Activated CD8-positive, alpha-beta memory T cell treated with anti-CD3 and anti-CD28 coated beads for 1 hour (primary cell): ENCODE measurements at regions not wholly inside any gene's neighbourhood (a gene's known extent, or its start where the extent isn't known, plus 50 kb on each side); places are given as distances from the start of the nearest gene placed in this dataset.
"Not testable (repeated sequence)": the region's sequence is repeated elsewhere in the genome, so short reads cannot be mapped to it uniquely, and the experiment has no call there.

Experiments used
- DNase-seq, 2 donors: peaks; one replicate each; pipeline ENCODE4 v3.0.0-alpha.2; 2020; ENCODE audit warnings: low read depth in 1 of 2; ENCODE audit errors: extremely low read depth in 1 of 2

DNA sequence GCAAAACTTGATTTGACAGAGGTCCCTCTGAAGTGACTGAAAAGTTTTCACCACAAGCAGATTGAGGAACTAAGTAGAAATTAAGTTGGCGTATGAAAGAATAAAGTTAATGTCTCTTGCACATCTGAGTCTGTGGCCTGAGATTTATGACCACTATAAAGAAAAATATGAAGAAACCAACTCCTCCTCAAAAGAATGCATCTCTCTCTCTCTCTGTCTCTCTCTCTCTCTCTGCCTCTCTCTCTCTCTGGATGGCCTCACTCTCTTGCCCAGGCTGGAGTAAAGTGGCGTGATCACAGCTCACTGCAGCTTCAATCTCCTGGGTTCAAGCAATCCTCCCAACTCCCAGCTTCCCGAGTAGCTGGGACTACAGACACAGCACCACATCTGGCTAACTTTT lies 55.2 kb downstream of the RPL22L1 start:
- DNase-seq = no peak

DNA sequence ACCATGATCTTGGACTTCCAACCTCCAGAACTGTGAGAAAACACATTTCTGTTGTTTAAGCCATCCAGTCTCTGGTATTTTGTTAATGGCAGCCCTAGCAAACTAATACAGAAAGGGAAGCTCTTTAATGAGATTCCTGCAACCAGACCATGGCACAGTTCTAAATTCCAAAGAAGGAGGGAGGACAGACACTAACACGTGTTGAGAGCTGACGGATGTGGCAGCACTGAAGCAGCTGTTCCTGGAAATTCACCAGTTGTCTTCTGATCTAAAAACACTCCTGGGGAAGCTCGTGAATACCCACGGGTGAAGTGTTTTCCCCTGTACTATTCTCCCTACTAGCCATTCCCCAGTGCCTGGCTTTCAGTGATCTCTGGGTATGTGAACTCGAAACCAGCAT lies 56.7 kb downstream of the RPL22L1 start:
- no peak for DNase-seq

DNA sequence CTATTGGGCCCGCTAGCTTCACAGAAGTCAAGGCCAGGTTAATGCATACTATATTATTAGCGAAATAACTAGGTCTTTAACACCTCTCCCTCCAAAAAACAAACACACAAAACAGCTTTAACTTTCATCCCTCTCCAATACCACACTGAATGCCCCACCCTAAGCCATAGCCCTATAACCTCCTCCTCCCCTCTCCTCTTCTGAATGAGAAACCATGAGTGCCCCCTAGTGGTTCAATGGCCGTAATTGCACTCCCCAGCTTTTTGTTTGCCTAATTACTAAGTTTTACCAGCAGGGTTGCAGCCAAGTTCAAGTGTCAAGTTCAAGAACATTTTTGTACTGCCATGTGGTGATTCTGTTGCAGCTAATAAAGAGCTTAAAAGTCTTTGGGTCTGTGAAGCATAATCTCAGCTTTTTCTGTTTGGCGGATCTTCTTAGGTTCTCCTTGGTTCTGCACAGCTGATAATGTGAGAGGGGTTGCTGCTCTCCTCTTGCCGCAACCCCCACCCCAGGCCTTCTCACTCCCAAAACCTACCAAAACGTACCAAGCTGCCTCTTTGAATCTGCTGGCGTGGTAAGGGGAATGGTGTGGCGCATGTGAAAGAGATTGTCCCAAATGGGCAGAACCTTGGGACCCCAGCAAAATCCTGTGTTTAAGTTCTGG lies 57.9 kb downstream of the RPL22L1 start:
- peak; percentile 8 to 25 for DNase-seq

DNA sequence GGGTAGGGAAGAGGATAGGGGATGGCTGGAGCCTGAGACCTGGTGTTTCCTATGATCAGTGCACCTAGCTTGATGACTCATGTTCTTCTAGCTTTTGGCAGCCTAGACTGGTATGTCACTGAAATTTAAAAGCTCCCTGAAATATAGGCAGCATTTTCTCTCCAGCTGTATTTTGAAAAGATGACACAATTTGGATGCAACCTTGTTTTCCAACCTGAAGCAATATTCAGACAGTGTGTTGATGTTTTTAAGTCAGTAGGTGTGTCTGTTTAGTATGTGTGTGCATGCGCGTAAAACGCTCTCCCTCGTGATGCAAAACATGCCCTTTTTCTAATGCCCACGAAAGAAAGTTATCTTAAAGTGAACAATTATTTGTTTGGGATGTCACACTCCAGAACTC lies 58.5 kb downstream of the RPL22L1 start:
- no peak for DNase-seq

DNA sequence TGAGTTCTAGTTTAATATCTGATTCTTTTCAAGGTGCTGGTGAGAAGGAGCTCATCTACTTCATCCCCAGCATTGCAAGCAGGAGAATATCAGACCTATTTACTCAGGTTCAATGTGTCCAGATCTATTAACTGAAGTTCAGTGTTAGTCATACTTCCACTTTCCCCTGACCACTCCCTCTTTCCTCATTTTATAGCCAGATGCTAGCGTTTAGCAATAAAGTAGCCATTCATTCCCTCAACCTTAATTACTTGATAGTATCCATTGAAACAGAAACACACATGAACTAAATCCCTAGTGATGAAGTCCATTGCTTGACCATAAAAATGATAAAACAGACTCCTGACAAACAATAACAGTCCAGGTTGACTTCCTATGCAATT lies 60.0 kb downstream of the RPL22L1 start:
- DNase-seq = no peak

DNA sequence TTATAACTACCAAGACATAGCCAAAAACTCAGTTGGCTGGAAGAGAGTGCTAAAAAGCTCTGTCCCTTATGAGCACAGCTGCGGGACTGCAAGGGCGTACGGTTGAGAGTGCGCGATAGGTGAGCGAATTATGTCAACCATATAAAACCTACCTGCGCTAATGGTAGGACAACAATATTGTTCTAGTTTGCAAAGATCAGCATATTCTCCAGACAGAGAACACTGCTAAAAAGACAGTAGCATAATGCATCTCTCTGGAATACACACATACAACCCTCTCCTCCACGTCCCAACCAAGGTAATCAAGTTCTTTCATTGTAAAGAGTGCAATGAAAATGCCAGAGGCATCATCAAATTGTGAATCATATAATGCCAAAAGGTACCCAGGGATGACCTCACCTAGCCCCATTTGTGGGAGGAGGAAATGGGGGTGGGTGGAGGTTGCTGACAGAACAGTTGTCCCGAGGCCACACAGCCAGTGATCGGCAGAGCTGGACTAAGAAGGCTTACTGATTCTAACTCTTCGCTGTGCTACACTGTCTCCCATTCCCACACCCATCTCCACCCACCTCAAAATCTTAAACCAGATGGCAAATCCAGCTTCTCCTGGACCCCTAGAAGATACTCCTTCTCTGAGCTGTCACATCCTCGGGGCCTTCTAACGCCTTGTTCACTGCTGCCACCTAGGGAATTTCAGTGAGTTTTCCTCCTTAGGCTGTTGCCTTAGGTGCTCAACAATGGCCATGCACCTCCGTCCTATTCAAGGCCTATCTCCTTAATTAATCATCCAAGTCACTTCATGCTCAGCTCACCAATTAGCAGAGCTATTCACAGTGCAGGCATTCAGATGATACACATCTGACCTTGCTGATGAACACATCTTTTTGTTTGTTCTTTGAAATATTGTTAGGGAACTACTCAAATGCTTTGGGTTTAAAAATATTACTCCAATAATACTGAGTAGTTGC lies 60.7 kb downstream of the RPL22L1 start:
- no peak for DNase-seq

DNA sequence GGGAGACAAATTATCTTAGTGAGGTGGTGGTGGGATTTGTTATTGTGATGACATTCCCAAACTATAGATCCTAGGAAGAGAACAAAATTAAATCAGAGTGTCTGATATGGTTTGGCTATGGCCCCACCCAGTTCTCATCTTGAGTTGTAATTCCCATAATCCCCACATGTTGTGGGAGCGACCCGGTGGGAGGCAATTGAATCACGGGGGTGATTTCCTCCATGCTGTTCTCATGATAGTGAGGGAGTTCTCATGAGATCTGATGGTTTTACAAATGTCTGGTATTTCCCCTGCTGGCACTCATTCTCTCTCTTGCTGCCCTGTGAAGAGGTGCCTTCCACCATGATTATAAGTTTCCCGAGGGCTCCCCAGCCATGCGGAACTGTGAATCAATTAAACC lies 62.0 kb downstream of the RPL22L1 start:
- DNase-seq = no peak

DNA sequence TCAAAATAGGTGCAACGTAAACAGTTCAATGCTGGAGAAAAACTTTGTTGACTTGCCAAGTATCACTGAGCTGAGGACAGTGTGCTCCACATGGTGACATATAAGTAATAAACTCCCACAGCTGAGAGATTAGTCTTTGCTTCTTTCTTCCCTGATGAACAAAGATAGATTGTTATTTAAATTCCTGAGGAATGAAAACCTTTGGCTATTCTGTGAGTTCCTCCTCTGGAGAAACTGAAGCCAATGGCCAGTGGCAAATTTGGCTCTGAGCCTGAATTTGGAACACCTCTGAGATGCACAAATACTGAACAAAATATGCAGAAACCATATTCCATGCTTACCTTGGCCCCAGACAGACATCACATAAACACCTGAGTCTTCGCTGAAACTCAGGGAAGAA lies 63.3 kb downstream of the RPL22L1 start:
- DNase-seq = no peak

DNA sequence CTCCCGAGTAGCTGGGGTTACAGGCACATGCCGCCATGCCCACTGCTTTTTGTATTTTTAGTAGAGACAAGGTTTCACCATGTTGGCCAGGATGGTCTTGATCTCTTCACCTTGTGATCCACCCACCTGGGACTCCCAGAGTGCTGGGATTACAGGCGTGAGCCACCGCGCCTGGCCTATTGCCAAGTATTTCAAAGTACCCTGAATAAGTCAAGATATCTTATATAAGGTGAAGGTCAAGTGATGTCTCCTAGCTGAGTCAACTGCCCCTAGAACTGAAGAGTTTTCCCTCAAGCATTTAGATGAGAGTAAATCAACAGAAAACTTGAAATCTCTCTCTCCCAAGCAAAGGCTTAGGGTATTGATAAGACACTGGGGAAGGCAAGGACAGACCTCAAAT lies 63.9 kb downstream of the RPL22L1 start:
- DNase-seq = no peak

DNA sequence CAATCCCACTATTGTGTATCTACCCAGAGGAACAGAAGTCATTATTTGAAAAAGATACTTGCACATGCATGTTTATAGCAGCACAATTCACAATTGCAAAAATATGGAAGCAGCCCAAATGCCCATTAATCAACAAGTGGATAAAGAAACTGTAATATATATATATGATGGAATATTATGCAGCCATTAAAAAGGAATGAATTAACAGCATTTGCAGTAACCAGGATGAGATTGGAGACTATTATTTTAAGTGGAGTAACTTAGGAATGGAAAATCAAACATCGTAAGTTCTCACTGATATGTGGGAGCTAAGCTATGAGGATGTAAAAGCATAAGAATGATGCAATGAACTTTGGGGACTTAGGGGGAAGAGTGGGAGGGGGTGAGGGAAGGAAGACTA lies 64.7 kb downstream of the RPL22L1 start:
- not testable (repeated sequence) for DNase-seq

DNA sequence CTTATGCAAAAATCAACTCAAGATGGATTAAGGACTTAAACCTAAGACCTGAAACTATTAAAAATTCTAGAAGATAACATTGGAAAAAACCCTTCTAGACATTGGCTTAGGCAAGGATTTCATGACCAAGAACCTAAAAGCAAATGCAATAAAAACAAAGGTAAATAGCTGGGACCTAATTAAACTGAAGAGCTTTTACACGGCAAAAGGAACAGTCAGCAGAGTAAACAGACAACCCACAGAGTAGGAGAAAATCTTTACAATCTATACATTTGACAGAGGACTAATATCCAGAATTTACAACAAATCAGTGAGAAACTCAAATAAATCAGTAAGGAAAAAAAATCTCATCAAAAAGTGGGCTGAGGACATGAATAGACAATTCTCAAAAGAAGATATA lies 65.4 kb downstream of the RPL22L1 start:
- DNase-seq = not testable (repeated sequence)

DNA sequence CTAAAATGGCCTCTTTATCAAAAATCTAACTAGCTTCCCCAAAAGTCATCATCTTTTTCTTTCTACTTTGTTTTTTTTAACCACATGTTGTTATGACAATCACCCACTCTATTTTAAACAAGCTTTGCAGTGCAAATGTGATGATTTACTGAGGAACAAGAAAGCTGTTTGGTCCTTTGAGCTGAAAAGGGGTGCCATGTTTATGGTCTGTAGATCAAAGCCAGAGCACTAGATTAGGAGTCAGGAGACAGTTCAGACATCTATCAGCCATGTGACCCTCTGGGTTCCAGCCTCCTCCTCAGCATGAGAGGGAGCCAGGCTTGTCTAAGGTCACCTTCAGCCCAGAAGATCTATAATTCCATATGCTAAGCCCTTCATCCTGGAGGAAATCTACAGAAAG lies 65.9 kb downstream of the RPL22L1 start:
- no peak for DNase-seq

DNA sequence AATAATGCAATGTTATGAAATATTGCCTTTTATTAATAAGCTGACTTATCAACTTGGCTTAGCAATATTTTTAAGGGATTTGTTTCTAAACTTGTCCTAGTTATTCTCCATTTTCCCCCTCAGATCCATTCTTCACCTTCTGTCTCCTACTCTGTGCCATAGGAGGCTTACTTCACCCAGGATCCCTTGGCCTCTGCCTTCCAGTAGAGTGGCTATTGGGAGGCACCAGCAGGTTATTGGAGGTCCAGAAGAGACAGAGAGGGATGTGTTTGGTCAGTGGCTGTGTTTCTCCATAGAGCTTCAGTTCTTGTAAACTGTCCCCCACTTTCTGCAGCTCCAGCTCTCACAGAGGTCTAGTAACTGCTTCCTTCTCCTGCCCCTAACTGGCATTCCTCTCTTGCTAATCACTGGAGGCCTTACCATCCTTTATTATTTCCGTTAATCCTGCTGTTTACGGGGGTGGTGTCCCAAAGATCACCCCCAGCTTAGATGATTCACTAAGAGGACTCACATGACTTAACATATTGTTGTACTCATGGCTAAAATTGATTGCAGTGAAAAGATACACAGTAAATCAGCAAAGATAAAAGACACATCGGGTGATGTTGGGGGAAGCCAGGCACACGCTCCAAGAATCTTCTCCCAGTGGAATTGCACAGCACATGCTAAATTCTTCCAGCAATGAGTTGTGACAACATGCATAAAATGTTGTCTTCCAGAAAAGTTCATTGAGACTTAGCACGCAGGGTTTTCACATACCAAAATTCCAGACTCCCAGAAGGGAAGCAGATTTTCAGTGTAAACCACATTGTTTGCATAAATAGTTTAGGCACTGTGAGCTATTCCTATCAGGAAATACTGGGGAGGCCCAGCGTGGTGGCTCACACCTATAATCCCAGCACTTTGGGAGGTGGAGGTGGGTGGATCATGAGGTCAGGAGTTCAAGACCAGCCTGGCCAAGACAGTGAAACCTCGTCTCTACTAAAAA lies 67.5 kb downstream of the RPL22L1 start:
- DNase-seq = no peak

DNA sequence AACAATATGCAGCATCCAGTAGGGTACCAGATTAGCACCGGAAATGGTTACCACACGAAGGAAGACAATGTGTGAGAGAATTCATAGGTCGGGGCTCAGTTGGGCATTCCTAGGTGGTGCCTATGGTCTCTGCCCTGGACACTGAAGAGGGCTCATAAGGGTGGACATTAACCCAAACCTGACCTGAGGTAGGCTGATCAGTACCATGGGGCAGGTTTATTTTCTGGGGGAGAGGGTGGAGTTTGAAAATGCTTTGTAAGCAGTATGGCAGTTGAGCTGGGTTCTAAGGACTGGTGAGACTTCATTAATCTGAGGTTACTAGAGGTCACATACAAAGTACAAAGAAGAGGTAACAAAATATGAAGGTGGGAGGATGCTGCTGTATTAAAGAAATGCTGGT lies 68.4 kb downstream of the RPL22L1 start:
- DNase-seq = no peak

DNA sequence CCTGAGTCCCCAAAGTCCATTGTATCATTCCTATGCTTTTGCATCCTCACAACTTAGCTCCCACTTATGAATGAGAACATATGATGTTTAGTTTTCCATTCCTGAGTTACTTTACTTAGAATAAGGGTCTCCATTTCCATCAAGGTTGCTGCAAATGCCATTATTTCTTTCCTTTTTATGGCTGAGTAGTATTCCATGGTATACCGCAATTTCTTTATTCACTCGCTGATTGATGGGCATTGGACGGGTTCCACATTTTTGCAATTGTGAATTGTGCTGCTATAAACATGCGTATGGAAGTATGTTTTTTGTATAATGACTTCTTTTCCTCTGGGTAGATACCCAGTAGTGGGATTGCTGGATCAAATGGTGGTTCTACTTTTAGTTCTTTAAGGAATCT lies 69.7 kb downstream of the RPL22L1 start:
- DNase-seq = not testable (repeated sequence)

DNA sequence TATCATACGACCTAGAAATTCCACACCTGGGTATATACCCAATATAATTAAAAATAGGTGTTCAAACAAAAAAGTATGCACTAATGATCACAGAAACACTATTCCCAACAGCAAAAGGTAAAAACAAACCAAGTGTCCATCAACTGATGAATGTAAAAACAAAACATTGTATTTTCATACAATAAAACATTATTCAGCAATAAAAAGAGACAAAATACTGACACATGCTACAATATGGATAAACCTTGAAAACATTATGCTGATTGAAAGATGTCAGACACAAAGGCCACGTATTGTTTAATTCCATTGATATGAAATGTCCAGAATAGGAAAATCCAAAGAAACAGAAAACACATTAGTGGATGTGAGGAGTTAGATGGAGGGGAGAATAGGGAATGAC lies 71.0 kb downstream of the RPL22L1 start:
- DNase-seq = no peak

DNA sequence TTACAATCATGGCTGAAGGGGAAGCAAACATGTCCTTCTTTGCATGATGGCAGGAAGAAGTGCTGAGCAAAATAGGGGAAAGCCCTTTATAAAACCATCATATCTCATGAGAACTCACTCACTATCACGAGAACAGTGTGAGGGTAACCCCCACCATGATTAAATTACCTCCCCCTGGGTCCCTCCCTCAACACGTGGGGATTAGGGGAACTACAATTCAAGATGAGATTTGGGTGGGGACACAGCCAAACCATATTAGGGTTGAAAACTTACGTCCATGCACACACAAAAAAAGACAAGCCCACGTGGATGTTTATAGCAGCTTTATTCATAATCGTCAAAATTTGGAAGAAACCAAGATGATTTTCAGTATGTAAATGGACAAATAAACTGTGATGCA lies 72.3 kb downstream of the RPL22L1 start:
- no peak for DNase-seq

DNA sequence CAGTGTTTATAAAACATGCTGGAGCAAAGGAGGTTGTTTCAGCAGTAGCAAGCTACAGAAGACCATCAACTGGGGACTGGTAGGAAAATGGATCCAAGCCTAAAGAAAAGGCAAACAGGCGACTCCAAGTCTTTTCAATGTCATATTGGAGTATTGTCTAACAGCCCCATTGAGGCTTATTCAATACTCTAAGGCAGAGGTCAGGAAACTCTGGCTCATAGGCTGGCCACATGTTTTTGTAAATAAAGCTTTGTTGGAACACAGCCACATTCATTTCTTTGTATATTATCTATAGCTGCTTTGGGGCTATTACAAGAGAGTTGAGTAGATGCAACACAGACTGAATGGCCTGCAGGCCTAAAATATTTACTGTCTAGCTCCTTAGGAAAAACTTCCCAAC lies 77.5 kb downstream of the RPL22L1 start:
- no peak for DNase-seq

DNA sequence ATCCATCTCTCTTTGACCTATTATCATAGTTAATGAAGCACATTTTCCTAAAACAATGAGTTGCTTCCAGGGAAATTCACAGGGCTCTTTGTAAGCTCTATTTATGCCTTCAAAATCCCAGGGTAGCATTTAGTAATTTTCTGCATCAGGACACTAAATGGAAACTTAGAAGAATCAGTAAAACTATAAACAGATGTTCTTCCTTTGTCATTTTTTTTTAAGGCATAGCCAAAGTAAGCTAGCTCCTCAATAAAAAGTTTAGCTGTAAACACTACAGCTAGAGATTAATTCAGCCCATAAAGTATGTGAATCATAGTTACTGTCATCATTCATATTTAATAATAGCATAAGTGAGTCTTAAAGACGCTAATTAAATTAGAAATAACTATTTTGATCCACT lies 79.3 kb downstream of the RPL22L1 start:
- DNase-seq = no peak

DNA sequence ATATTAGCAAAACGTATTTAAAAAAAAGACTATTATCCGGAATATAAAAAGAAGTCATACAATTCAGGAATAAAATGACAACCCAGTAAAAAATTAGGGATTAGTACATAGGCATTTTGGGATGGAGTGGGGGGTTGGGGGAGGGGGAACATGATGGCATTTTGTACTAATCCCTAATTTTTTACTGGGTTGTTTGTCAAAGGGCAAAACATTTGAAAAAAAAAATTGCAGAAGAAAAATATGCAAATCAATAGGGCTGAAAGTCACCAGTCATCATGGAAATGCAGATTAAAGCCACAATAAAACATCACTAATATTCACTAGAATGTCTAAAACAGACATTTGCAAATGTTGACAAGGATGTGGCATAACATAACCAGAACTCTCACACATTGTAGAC lies 82.5 kb downstream of the RPL22L1 start:
- DNase-seq = no peak

DNA sequence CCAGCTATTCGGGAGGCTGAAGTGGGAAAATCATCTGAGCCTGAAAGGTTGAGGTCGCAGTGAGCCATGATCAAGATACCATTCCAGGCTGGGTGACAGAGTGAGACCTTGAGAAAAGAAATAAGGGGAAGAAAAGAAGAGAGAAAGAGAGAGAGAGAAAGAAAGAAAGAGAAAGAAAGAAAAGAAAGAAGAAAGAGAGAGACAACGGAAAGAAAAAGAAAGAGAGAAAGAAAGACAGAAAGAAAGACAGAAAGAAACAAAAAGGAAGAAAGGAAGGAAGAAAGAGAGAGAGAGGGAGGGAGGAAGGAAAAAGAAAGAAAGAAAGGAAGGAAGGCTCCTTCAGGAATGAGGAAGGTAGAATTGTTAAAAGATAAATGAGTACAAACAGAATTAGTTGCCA lies 84.5 kb downstream of the RPL22L1 start:
- DNase-seq = no peak
